GM19372 (cell line): ENCODE measurements at regions not wholly inside any gene's neighbourhood (a gene's known extent, or its start where the extent isn't known, plus 50 kb on each side); places are given as distances from the start of the nearest gene placed in this dataset.

ENCODE experiments used
- ATAC-seq: cut with Tn5 transposase; IDR thresholded peaks from one replicate; pipeline ENCODE4 v1.9.1; 2021; ENCODE audit warnings: mild to moderate bottlenecking, low read depth, moderate library complexity; ENCODE audit not compliant: unreplicated experiment

- ATAC-seq = no peak
Observed at GRCh38 chr11:103845331-103845730, 191.1 kb upstream of the DDI1 start.

GRCh38 chr11:103848686-103849085 is 187.8 kb upstream of the DDI1 start:
- no peak for ATAC-seq

GRCh38 chr11:103849366-103849765 is 187.1 kb upstream of the DDI1 start:
- ATAC-seq = no peak

DNA sequence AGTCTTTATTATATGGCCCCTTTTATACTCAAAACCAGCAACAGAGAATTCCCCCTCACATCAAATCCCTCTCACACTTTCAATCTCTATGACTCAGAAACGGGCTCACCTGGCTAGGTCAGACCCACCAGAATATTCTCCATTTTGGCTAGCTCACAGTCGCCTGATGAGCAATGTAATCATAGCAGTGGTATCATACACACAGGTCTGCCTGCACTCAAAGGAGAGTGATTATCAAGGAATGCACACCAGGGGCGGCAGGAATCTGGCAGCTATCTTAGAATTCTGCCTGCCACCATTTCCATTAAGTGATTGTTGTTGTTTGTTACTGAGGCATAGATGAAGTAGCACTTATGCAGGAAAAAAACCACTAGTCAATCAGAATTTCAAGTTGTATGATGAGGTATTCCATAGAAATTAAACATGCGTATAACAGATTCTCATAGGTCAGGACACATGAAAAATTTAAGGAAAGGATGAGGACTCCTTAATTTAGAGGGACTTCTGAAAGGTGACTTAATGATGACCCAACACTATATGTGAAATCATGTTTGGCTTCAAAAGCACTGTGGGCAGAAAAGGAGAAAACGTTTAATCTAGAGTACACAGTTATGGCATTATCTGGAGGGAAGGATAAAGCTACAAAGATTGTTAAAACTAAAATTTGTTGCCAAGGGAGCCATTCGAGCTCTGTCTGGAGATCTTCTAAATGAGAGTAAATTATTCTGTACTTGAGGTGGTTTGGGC is 185.8 kb upstream of the DDI1 start:
- no peak for ATAC-seq

GRCh38 chr11:103851166-103851651 is 185.2 kb upstream of the DDI1 start:
- no peak for ATAC-seq
